ENCODE measurements at regions not wholly inside any gene's neighbourhood (a gene's known extent, or its start where the extent isn't known, plus 50 kb on each side); places are given as distances from the start of the nearest gene placed in this dataset.

GRCh38 chr21:35775778-35776544, 284.4 kb downstream of the SETD4 start:
- no peak for DNase-seq
- no peak overlapping the region for H3K27ac ChIP-seq (ENCODE audit: low read length)
- no peak overlapping the region for H3K4me3 ChIP-seq (ENCODE audit: low read length)
- no peaks in the 10 kb centered on the region for H3K4me1 ChIP-seq (ENCODE audit: control insufficient read depth, insufficient read depth, low read length)
- no peaks in the 10 kb centered on the region for H3K27me3 ChIP-seq (ENCODE audit: control insufficient read depth, insufficient read depth)
- 76% methylated on average over 7 of the region's 7 CpGs for WGBS
- no peak for ATAC-seq
- intact Hi-C loops (cut with DNase I): no loop called here
- H3K9me3 ChIP-seq (ENCODE audit: control insufficient read depth, low read length): no peaks in the 10 kb centered on the region

- ATAC-seq (no peak), DNase-seq (no peak)
- no peak overlapping the region for H3K27ac ChIP-seq (ENCODE audit: low read length)
- H3K4me3 ChIP-seq (ENCODE audit: low read length): no peak overlapping the region
- no peaks in the 10 kb centered on the region for H3K27me3 ChIP-seq (ENCODE audit: control insufficient read depth, insufficient read depth)
- 92% methylated on average over 4 of the region's 4 CpGs for WGBS
- H3K4me1 ChIP-seq (ENCODE audit: control insufficient read depth, insufficient read depth, low read length): no peaks in the 10 kb centered on the region
- intact Hi-C loops (cut with DNase I): no loop called here
- H3K9me3 ChIP-seq (ENCODE audit: control insufficient read depth, low read length): no peaks in the 10 kb centered on the region
Measured at GRCh38 chr21:35770101-35770945, 290.0 kb downstream of the SETD4 start.

- Histone ChIP-seq H3K27me3 (ENCODE audit: control insufficient read depth, insufficient read depth) (no peaks in the 10 kb centered on the region), H3K9me3 (ENCODE audit: control insufficient read depth, low read length) (no peaks in the 10 kb centered on the region), H3K4me1 (ENCODE audit: control insufficient read depth, insufficient read depth, low read length) (no peaks in the 10 kb centered on the region), H3K4me3 (ENCODE audit: low read length) (no peak overlapping the region), H3K27ac (ENCODE audit: low read length) (no peak overlapping the region)
- no peak for ATAC-seq
- intact Hi-C loops (cut with DNase I): no loop called here
- 67% methylated on average over 2 of the region's 2 CpGs for WGBS
- no peak for DNase-seq
Measured at GRCh38 chr21:35768187-35768586, 292.1 kb downstream of the SETD4 start.

- H3K9me3 ChIP-seq (ENCODE audit: control insufficient read depth, low read length): no peaks in the 10 kb centered on the region
- intact Hi-C loops (cut with DNase I): no loop called here
- ATAC-seq (no peak), DNase-seq (no peak)
- peaks cover 1% of the 10 kb centered on the region for H3K4me1 ChIP-seq (ENCODE audit: control insufficient read depth, insufficient read depth, low read length)
- no peak overlapping the region for H3K4me3 ChIP-seq (ENCODE audit: low read length)
- no peaks in the 10 kb centered on the region for H3K27me3 ChIP-seq (ENCODE audit: control insufficient read depth, insufficient read depth)
- no peak overlapping the region for H3K27ac ChIP-seq (ENCODE audit: low read length)
Measured at GRCh38 chr21:35764586-35764985, 295.7 kb downstream of the SETD4 start.

GRCh38 chr21:35764077-35764476, 296.2 kb downstream of the SETD4 start:
- Histone ChIP-seq H3K4me1 (ENCODE audit: control insufficient read depth, insufficient read depth, low read length) (peaks cover 1% of the 10 kb centered on the region), H3K4me3 (ENCODE audit: low read length) (no peak overlapping the region), H3K27ac (ENCODE audit: low read length) (no peak overlapping the region), H3K27me3 (ENCODE audit: control insufficient read depth, insufficient read depth) (no peaks in the 10 kb centered on the region), H3K9me3 (ENCODE audit: control insufficient read depth, low read length) (no peaks in the 10 kb centered on the region)
- WGBS: 88% methylated on average over 3 of the region's 3 CpGs
- intact Hi-C loops (cut with DNase I): no loop called here
- DNase-seq: no peak
- no peak for ATAC-seq

- ATAC-seq (no peak), DNase-seq (no peak)
- no peak overlapping the region for H3K27ac ChIP-seq (ENCODE audit: low read length)
- H3K4me1 ChIP-seq (ENCODE audit: control insufficient read depth, insufficient read depth, low read length): no peaks in the 10 kb centered on the region
- H3K9me3 ChIP-seq (ENCODE audit: control insufficient read depth, low read length): no peaks in the 10 kb centered on the region
- intact Hi-C loops (cut with DNase I): no loop called here
- 70% methylated on average over 2 of the region's 2 CpGs for WGBS
- no peaks in the 10 kb centered on the region for H3K27me3 ChIP-seq (ENCODE audit: control insufficient read depth, insufficient read depth)
- H3K4me3 ChIP-seq (ENCODE audit: low read length): no peak overlapping the region
Measured at GRCh38 chr21:35754583-35754982, 305.7 kb downstream of the SETD4 start.

- WGBS: 63% methylated on average over 2 of the region's 2 CpGs
- no peak for DNase-seq
- intact Hi-C loops (cut with DNase I): no loop called here
- no peaks in the 10 kb centered on the region for H3K27me3 ChIP-seq (ENCODE audit: control insufficient read depth, insufficient read depth)
- H3K9me3 ChIP-seq (ENCODE audit: control insufficient read depth, low read length): no peaks in the 10 kb centered on the region
- no peak overlapping the region for H3K27ac ChIP-seq (ENCODE audit: low read length)
- no peak for ATAC-seq
- no peak overlapping the region for H3K4me3 ChIP-seq (ENCODE audit: low read length)
- H3K4me1 ChIP-seq (ENCODE audit: control insufficient read depth, insufficient read depth, low read length): no peaks in the 10 kb centered on the region
Measured at GRCh38 chr21:35753308-35753707, 307.0 kb downstream of the SETD4 start.

GRCh38 chr21:35751171-35751570, 309.2 kb downstream of the SETD4 start:
- Histone ChIP-seq H3K27me3 (ENCODE audit: control insufficient read depth, insufficient read depth) (no peaks in the 10 kb centered on the region), H3K27ac (ENCODE audit: low read length) (no peak overlapping the region), H3K4me1 (ENCODE audit: control insufficient read depth, insufficient read depth, low read length) (no peaks in the 10 kb centered on the region), H3K9me3 (ENCODE audit: control insufficient read depth, low read length) (no peaks in the 10 kb centered on the region), H3K4me3 (ENCODE audit: low read length) (no peak overlapping the region)
- intact Hi-C loops (cut with DNase I): no loop called here
- DNase-seq (no peak), ATAC-seq (no peak)

GRCh38 chr21:35749904-35750303, 310.4 kb downstream of the SETD4 start:
- intact Hi-C loops (cut with DNase I): no loop called here
- no peak overlapping the region for H3K4me3 ChIP-seq (ENCODE audit: low read length)
- H3K27me3 ChIP-seq (ENCODE audit: control insufficient read depth, insufficient read depth): no peaks in the 10 kb centered on the region
- H3K4me1 ChIP-seq (ENCODE audit: control insufficient read depth, insufficient read depth, low read length): no peaks in the 10 kb centered on the region
- no peak for DNase-seq
- H3K9me3 ChIP-seq (ENCODE audit: control insufficient read depth, low read length): no peaks in the 10 kb centered on the region
- H3K27ac ChIP-seq (ENCODE audit: low read length): no peak overlapping the region
- WGBS: 81% methylated on average over 3 of the region's 3 CpGs
- ATAC-seq: no peak

GRCh38 chr21:35748678-35749314, 311.5 kb downstream of the SETD4 start:
- ATAC-seq: no peak
- no peaks in the 10 kb centered on the region for H3K4me1 ChIP-seq (ENCODE audit: control insufficient read depth, insufficient read depth, low read length)
- intact Hi-C loops (cut with DNase I): no loop called here
- no peaks in the 10 kb centered on the region for H3K9me3 ChIP-seq (ENCODE audit: control insufficient read depth, low read length)
- no peak for DNase-seq
- no peak overlapping the region for H3K27ac ChIP-seq (ENCODE audit: low read length)
- no peaks in the 10 kb centered on the region for H3K27me3 ChIP-seq (ENCODE audit: control insufficient read depth, insufficient read depth)
- 81% methylated on average over 3 of the region's 3 CpGs for WGBS
- H3K4me3 ChIP-seq (ENCODE audit: low read length): no peak overlapping the region

GRCh38 chr21:35743571-35743970, 316.8 kb downstream of the SETD4 start:
- intact Hi-C loops (cut with DNase I): no loop called here
- ATAC-seq (no peak), DNase-seq (no peak)
- H3K27me3 ChIP-seq (ENCODE audit: control insufficient read depth, insufficient read depth): no peaks in the 10 kb centered on the region
- no peak overlapping the region for H3K27ac ChIP-seq (ENCODE audit: low read length)
- no peak overlapping the region for H3K4me3 ChIP-seq (ENCODE audit: low read length)
- no peaks in the 10 kb centered on the region for H3K9me3 ChIP-seq (ENCODE audit: control insufficient read depth, low read length)
- 78% methylated on average over 4 of the region's 4 CpGs for WGBS
- H3K4me1 ChIP-seq (ENCODE audit: control insufficient read depth, insufficient read depth, low read length): no peaks in the 10 kb centered on the region
